Kidney epithelial cell (primary cell): ENCODE measurements at regions not wholly inside any gene's neighbourhood (a gene's known extent, or its start where the extent isn't known, plus 50 kb on each side); places are given as distances from the start of the nearest gene placed in this dataset.

Experiments used
- DNase-seq: peaks from one replicate; pipeline ENCODE4 v3.0.0-alpha.2; 2010; ENCODE audit warnings: low read depth
- H3K27me3 ChIP-seq: 2 replicates; pipeline ENCODE4 v1.6.0; 2011; ENCODE audit warnings: low read length; ENCODE audit not compliant: control insufficient read depth, insufficient read depth
- H3K36me3 ChIP-seq: 2 replicates; pipeline ENCODE4 v1.5.1; 2011; ENCODE audit warnings: low read length; ENCODE audit not compliant: control insufficient read depth, insufficient read depth
- H3K4me3 ChIP-seq: 2 replicates; pipeline ENCODE4 v1.5.1; 2011; ENCODE audit warnings: low read depth, mild to moderate bottlenecking, control low read depth, low read length
- CTCF ChIP-seq: IDR thresholded peaks from 2 replicates; pipeline ENCODE4 v1.5.1; 2011; ENCODE audit warnings: mild to moderate bottlenecking, moderate library complexity, low read length, control low read depth, inconsistent platforms; ENCODE audit not compliant: insufficient read depth, poor library complexity, severe bottlenecking

GRCh38 chr3:41138146-41138545 lies 61.2 kb upstream of the CTNNB1 start:
- DNase-seq, result no peak
- no peak for TF ChIP-seq CTCF
- Histone ChIP-seq H3K36me3 (no peaks in the 10 kb centered on the region), H3K27me3 (no peaks in the 10 kb centered on the region), H3K4me3 (no peak overlapping the region)

DNA sequence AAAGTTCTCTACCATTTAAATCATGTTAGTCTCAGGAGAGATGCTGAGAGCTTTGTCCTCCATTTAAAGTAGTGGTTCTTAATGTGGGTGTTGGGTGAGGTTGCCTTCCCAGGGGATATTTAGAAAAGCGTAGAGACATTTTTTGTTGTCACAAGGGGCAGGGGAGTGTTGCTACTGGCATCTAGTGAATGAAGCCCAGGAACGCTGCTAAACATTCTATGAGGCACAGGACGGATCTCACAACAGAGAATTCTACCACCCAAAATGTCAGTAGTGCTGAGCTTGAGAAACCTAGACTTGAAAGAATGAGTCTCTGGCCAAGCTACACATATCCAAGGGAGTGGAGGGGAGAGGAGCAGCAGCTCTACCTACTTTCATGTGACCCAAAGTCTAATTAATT lies 60.7 kb upstream of the CTNNB1 start:
- Histone ChIP-seq H3K27me3 (no peaks in the 10 kb centered on the region), H3K4me3 (no peak overlapping the region), H3K36me3 (no peaks in the 10 kb centered on the region)
- no peak for DNase-seq
- TF ChIP-seq CTCF, result no peak

DNA sequence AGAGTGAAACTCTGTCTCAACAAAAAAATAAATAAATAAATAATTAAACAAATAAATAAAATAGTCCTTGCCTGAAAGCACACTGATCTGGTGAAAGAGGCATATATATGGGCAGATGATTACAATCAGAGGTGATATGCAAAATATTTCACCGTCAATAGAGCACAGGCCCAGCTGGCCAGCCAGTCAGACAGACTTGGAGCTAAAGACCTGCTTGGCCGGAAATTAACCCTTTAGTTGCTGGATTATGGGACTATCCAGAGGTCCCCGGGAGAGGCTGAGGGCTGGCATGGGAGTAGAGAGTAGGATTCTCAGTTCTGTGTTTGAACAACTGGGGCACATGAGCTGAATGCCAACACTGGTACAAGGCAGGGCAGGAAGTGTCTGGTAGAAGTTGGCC lies 59.1 kb upstream of the CTNNB1 start:
- H3K4me3 ChIP-seq, result no peak overlapping the region
- no peaks in the 10 kb centered on the region for H3K27me3 ChIP-seq
- TF ChIP-seq CTCF, result no peak
- no peak for DNase-seq
- no peaks in the 10 kb centered on the region for H3K36me3 ChIP-seq

GRCh38 chr3:41141433-41142167 lies 57.7 kb upstream of the CTNNB1 start:
- no peak for DNase-seq
- Histone ChIP-seq H3K36me3 (no peaks in the 10 kb centered on the region), H3K4me3 (no peak overlapping the region), H3K27me3 (no peaks in the 10 kb centered on the region)
- no peak for TF ChIP-seq CTCF

- Histone ChIP-seq H3K36me3 (no peaks in the 10 kb centered on the region), H3K4me3 (no peak overlapping the region), H3K27me3 (no peaks in the 10 kb centered on the region)
- no peak for DNase-seq
- no peak for TF ChIP-seq CTCF
Measured at GRCh38 chr3:41143421-41144031, 55.8 kb upstream of the CTNNB1 start.

DNA sequence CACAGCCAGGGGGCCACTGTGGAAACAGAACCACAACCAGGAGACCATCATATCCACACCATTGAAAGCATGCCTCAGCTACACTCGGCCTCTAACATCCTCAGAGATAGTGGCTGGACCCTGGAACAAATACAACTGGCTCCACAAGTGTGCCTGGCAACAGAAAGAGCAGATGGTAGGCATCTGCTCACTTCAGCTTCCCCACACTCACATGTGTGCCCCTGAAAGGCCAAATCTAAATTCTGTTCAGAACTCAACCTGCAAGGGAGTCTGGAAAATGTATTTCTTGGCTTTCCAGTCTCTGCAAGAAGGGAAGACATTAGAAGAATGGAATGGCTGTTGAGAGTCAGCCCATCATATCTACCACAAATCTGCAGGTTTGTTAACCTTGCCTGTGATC lies 54.7 kb upstream of the CTNNB1 start:
- no peak overlapping the region for H3K4me3 ChIP-seq
- no peaks in the 10 kb centered on the region for H3K36me3 ChIP-seq
- DNase-seq, result no peak
- no peaks in the 10 kb centered on the region for H3K27me3 ChIP-seq
- no peak for TF ChIP-seq CTCF
